ENCODE measurements at regions not wholly inside any gene's neighbourhood (a gene's known extent, or its start where the extent isn't known, plus 50 kb on each side); places are given as distances from the start of the nearest gene placed in this dataset.

DNA sequence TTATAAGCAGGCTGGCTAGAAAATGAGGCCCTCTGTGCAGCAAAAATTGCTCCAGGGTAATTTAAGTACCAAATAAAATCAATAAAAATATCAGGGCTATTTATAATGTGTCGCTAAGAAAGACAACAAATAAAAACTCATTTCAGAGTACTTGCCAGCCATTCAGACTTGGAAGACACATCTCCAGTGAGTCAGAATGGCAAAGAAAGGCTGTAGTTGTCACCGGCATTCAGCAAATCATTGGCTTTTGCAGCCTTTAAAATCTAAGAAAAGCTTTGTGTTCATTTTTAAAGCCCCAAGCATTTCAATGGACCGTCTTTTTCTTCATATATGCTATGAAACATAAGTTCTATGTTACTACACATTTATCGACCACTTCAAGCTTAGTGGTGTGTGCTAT lies 141.1 kb upstream of the HNMT start:
- TF ChIP-seq, protein P1, sequence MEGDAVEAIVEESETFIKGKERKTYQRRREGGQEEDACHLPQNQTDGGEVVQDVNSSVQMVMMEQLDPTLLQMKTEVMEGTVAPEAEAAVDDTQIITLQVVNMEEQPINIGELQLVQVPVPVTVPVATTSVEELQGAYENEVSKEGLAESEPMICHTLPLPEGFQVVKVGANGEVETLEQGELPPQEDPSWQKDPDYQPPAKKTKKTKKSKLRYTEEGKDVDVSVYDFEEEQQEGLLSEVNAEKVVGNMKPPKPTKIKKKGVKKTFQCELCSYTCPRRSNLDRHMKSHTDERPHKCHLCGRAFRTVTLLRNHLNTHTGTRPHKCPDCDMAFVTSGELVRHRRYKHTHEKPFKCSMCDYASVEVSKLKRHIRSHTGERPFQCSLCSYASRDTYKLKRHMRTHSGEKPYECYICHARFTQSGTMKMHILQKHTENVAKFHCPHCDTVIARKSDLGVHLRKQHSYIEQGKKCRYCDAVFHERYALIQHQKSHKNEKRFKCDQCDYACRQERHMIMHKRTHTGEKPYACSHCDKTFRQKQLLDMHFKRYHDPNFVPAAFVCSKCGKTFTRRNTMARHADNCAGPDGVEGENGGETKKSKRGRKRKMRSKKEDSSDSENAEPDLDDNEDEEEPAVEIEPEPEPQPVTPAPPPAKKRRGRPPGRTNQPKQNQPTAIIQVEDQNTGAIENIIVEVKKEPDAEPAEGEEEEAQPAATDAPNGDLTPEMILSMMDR (IDR thresholded peaks at IDR 0.05): no peak
- TF ChIP-seq POLR2A (IDR thresholded peaks at IDR 0.05): no peak
